Activated T-cell treated with anti-CD3 and anti-CD28 coated beads, Interleukin-2, amount 50 U/mL, for 72 hours (primary cell): ENCODE measurements at regions not wholly inside any gene's neighbourhood (a gene's known extent, or its start where the extent isn't known, plus 50 kb on each side); places are given as distances from the start of the nearest gene placed in this dataset.
"Not testable (repeated sequence)": the region's sequence is repeated elsewhere in the genome, so short reads cannot be mapped to it uniquely, and the experiment has no call there.

Experiments
- ATAC-seq, 2 donors: fragments of 150-1000 bp; cut with Tn5 transposase; replicated peaks in 1 of 2; 2 replicates each; pipeline ENCODE4 v1.10.0; 2021; ENCODE audit warnings: moderate library complexity in 2 of 2, mild to moderate bottlenecking in 1 of 2
- DNase-seq, 2 donors: peaks; one replicate each; pipeline ENCODE4 v3.0.0; 2021 to 2022; ENCODE audit warnings: mixed read lengths in 1 of 2
- H3K27ac Mint-ChIP-seq: one replicate; pipeline ENCODE4 v1.8.0; 2022; ENCODE audit warnings: mild to moderate bottlenecking, moderate library complexity, mixed read lengths
- H3K27me3 Mint-ChIP-seq: one replicate; pipeline ENCODE4 v1.8.0; 2022; ENCODE audit warnings: low read depth, mixed read lengths
- H3K36me3 Mint-ChIP-seq, 2 donors: one replicate each; pipeline ENCODE4 v1.8.0; 2022; ENCODE audit warnings: mixed read lengths in 2 of 2, mild to moderate bottlenecking in 1 of 2; ENCODE audit not compliant: insufficient read depth in 2 of 2
- H3K4me1 Mint-ChIP-seq: one replicate; pipeline ENCODE4 v1.8.0; 2022; ENCODE audit warnings: low read depth, mixed read lengths
- H3K4me3 Mint-ChIP-seq, 2 donors: one replicate each; pipeline ENCODE4 v1.8.0; 2022; ENCODE audit warnings: mild to moderate bottlenecking in 2 of 2, mixed read lengths in 2 of 2, moderate library complexity in 2 of 2
- H3K9me3 Mint-ChIP-seq, 2 donors: one replicate each; pipeline ENCODE4 v1.8.0; 2022; ENCODE audit warnings: mixed read lengths in 2 of 2

DNA sequence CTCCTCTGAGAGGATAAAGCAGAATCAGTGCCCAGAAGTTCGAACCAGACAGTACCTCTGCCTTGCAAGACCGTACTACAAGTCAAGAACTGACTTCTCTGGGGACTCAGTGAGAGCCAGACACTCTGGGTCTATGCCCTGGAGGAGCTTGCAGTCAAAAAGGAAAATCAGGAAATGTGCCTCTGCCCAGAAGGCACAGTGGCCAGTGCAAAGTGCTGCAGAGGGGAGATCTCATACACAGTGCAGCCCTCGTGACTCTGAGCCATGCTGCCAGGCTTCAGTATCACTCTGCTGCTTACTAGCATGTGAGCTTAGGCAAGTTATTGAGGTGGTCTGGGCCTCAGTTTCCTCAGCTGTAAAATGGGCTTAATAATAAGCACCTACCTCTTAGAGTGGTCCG lies 144.0 kb upstream of the NPY start:
- ATAC-seq (no peak), DNase-seq (no peak)
- Mint-ChIP-seq H3K4me1 (no peaks in the 10 kb centered on the region), H3K4me3 (no peak overlapping the region), H3K36me3 (no peaks in the 10 kb centered on the region), H3K9me3 (no peaks in the 10 kb centered on the region), H3K27me3 (peaks cover 16% of the 10 kb centered on the region), H3K27ac (no peak overlapping the region)

DNA sequence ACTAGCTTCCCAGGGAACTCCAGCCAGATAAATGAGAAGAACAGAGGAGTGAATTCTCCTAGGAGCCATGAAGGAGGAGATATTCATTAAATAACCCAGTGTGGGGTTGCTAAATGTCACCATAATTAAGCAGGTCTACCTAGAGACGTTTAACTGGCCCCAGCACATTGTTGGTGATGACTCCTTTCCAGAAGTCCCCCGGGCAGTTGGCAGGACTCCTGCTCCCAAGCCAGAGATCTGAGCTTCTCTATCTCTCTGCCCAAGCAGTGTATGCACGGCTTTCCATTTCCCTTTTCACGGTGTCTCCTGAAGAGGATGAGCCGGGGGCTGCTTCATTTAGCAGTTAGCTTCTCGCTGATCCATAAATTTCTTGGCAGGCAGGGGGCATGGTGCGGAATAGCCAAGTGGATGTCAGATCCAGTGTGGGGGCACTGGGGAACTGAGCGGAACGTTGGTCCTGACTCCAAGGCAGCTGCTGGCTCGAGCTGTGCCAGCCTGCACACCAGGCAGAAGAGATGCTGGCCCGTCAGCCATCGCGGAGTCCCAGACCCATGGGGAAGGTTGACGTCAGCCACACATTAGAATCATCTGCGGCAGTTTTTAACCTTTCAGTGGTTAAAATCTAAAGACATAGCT lies 142.0 kb upstream of the NPY start:
- Mint-ChIP-seq H3K27me3 (peaks cover 14% of the 10 kb centered on the region), H3K9me3 (no peaks in the 10 kb centered on the region), H3K27ac (no peak overlapping the region), H3K36me3 (no peaks in the 10 kb centered on the region), H3K4me3 (no peak overlapping the region), H3K4me1 (no peaks in the 10 kb centered on the region)
- no peak for DNase-seq
- no peak for ATAC-seq

DNA sequence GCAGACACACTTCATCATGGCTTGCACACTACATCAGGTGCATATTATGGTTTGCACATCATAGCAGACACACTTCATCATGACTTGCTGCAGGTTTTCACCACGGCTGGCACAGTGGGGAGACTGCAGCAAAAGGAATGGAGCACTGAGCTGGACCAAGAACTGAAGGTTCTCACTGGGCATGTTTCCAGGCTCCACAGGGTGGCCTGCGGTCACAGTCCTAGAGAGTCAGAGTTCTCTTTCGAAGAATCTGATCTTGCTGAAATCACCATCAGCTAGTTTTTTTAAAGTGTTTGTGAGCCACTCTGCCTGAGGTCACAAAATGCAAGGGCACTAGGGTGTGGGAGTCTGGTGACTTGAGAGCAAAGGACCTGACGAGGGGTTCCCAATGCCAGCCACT lies 140.4 kb upstream of the NPY start:
- ATAC-seq (no peak), DNase-seq (no peak)
- Mint-ChIP-seq H3K27ac (no peak overlapping the region), H3K27me3 (no peaks in the 10 kb centered on the region), H3K4me1 (no peaks in the 10 kb centered on the region), H3K9me3 (no peaks in the 10 kb centered on the region), H3K36me3 (no peaks in the 10 kb centered on the region), H3K4me3 (no peak overlapping the region)

DNA sequence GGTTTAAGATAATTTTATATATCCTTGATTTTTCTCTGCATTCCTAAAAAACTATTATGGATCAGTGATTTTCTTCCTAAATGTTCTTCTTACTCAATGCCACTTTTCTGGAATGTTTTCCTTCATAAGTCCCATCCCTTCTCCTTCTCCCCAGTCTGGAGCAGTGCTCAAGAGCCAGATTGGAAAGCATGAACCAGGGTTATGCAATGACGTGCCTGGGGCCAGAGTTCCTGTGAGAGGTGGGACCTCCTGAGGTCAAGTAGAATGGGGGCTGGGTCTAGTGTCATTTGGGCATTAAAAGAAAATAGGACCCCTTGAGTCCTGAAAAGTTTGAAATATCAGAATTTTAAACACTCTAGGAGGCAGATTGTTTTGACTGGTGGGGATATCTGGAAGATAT lies 132.0 kb upstream of the NPY start:
- Mint-ChIP-seq H3K36me3 (peaks cover 2 to 6% of the 10 kb centered on the region in 2 donors), H3K9me3 (peaks cover 4 to 5% of the 10 kb centered on the region in 2 donors), H3K27me3 (peaks cover 27% of the 10 kb centered on the region), H3K27ac (no peak overlapping the region), H3K4me1 (no peaks in the 10 kb centered on the region), H3K4me3 (no peak overlapping the region)
- DNase-seq (no peak), ATAC-seq (no peak)

DNA sequence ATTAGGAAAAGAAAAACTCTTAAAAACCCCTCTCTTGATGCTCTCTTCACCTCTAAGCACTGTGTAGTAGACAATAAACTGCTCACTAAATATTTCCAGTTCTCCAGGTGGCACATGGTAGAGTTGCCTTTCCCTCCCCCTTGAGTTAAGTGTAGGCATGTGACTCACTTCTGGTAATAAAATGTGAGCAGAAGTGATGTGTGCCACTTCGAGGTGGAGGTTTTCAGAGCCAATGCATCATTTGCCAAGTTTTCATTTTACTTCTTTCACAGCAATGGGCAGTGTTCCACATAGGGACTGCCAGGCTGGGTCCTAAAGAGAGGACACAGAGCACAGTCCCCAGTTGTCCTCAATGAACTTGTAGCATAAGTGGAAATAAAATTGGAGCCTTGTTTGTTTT lies 131.6 kb upstream of the NPY start:
- Mint-ChIP-seq H3K9me3 (peaks cover 4 to 5% of the 10 kb centered on the region in 2 donors), H3K36me3 (peaks cover 2 to 6% of the 10 kb centered on the region in 2 donors), H3K27me3 (peaks cover 30% of the 10 kb centered on the region), H3K4me3 (no peak overlapping the region), H3K27ac (no peak overlapping the region), H3K4me1 (no peaks in the 10 kb centered on the region)
- no peak for DNase-seq
- no peak for ATAC-seq

DNA sequence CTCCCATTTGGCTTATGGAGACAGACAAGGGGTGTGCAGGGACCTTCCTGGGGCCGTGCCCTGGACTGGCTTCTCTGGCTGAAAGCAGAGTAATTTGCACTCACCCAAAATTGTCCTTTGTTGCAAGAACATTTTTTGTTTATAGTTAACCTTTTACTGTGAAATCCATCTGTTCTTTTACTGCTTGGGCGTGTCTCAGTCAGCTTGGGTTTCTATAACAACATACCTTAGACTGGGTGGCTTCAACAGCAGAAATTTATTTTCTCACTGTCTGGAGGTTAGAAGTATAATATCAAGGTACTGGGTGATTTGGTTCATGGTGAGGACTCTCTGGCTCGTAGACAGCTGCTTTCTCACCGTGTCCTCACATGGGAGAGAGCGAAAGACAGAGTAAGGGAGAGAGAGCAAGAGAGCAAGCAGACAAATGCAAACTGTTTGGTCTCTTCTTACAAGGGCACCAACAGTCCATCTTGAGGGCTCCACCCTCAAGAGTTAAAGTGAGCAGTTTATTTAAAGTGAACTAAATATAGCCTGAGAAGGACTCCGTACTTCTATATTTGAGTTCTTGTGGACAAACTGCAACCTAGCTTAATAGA lies 131.0 kb upstream of the NPY start:
- H3K36me3 Mint-ChIP-seq = peaks cover 2 to 6% of the 10 kb centered on the region in 2 donors
- H3K27ac Mint-ChIP-seq = no peak overlapping the region
- H3K9me3 Mint-ChIP-seq = peaks cover 4 to 5% of the 10 kb centered on the region in 2 donors
- H3K4me1 Mint-ChIP-seq = no peaks in the 10 kb centered on the region
- no peak for ATAC-seq
- H3K4me3 Mint-ChIP-seq = no peak overlapping the region
- DNase-seq = no peak
- peaks cover 32% of the 10 kb centered on the region for H3K27me3 Mint-ChIP-seq

DNA sequence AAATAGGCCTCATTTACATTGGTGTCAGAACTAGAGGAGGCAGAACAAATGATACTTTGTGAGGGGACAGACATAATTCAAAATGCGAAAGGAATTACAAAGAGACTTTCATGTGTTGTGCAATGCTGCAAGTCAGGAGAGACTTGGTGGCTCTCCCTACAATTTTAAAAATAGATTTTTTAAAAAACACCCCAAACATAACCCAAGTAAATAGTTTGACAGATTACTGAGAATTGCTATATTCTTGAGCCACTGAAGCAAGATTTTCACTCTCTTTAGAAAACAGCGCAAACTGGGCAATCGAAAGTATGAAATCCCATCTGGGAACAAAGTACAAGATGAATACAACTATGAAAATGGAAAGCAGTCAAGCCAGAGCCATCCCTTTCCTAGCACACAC lies 126.3 kb upstream of the NPY start:
- Mint-ChIP-seq H3K9me3 (no peaks in the 10 kb centered on the region), H3K4me3 (no peak overlapping the region), H3K27ac (no peak overlapping the region), H3K27me3 (peaks cover 11% of the 10 kb centered on the region), H3K4me1 (no peaks in the 10 kb centered on the region), H3K36me3 (no peaks in the 10 kb centered on the region)
- DNase-seq (no peak), ATAC-seq (no peak)

DNA sequence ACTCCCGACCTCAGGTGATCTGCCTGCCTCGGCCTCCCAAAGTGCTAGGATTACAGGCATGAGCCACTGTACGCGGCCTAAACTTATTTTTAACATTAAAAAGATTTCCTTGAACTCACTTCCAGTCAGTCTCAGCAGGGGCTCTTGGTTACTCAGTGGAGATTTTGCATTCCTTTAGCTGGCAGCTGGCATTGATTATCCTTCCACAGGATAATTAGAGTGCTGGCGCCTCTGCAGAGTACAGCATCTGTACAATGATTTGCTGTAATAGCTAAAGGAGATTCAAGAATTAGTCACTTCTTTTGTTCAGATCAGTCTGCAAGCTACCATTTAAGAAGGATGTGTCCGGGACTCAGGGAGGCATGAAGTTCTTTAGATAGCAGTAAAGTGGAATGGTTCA lies 125.0 kb upstream of the NPY start:
- no peaks in the 10 kb centered on the region for H3K9me3 Mint-ChIP-seq
- ATAC-seq = no peak
- H3K27ac Mint-ChIP-seq = no peak overlapping the region

DNA sequence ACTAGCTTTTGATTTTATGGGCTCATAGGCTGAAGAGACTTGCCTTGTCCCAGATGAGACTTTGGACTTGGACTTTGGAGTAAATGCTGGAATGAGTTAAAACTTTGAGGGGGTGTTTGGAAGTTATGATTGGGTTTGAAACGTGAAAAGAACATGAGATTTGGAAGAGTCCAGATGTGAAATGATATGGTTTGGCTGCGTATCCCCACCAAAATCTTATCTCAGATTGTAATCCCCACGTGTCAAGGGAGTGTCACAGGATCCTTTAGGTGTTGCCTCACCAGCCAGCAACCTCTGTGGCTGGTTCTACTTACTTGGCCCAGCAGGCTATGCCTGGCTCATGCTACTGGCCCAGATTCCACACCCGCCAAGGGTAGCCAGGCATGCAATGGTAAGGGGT lies 119.6 kb upstream of the NPY start:
- Mint-ChIP-seq H3K4me3 (no peak overlapping the region), H3K4me1 (no peaks in the 10 kb centered on the region), H3K36me3 (no peaks in the 10 kb centered on the region), H3K27me3 (no peaks in the 10 kb centered on the region), H3K9me3 (no peaks in the 10 kb centered on the region), H3K27ac (no peak overlapping the region)
- ATAC-seq = no peak
- DNase-seq = no peak

More for the DNA sequence above, 125.0 kb upstream of the NPY start:
- Mint-ChIP-seq H3K36me3 (no peaks in the 10 kb centered on the region), H3K27me3 (peaks cover 11% of the 10 kb centered on the region), H3K4me1 (no peaks in the 10 kb centered on the region), H3K4me3 (no peak overlapping the region)
- no peak for DNase-seq

DNA sequence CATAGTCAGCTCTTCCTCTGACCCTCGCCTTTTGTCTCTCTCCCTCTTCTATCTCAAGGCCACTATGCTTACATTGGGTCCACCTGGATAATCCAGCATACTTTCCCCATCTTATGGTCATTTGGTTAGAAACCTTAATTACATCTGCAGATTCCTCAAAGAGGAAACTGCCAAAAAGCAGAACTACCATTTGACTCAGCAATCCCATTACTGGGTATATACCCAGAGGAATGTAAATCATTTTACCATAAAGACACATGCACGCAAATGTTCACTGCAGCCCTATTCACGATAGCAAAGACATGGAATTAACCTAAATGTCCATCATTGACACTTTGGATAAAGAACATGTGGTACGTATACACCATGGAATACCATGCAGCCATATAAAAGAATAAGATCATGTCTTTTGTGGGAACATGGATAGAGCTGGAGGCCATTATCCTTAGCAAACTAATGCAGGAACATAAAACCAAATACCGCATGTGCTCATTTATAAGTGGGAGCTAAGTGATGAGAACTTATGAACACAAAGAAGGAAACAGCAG lies 114.8 kb upstream of the NPY start:
- Mint-ChIP-seq H3K27me3 (no peaks in the 10 kb centered on the region), H3K4me3 (no peak overlapping the region), H3K27ac (no peak overlapping the region), H3K4me1 (no peaks in the 10 kb centered on the region), H3K36me3 (no peaks in the 10 kb centered on the region), H3K9me3 (no peaks in the 10 kb centered on the region)
- no peak for ATAC-seq
- DNase-seq = no peak

DNA sequence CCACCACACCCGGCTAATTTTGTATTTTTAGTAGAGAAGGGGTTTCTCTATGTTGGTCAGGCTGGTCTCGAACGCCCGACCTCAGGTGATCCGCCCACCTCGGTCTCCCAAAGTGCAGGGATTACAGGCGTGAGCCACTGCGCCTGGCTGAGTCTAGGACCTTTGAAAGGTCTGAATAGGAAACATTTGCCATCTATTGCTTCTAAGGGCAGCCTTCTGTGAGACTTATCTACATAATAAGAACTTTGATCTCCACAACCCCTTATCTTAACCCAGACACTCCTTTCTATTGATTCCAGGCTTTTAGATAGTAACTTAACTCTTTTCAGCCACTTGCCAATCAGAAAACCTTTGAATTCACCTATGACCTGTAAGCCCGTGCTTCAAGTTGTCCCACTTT lies 112.0 kb upstream of the NPY start:
- not testable (repeated sequence) for H3K4me3 Mint-ChIP-seq, ATAC-seq, H3K4me1 Mint-ChIP-seq, H3K9me3 Mint-ChIP-seq, H3K27ac Mint-ChIP-seq, DNase-seq, H3K27me3 Mint-ChIP-seq, H3K36me3 Mint-ChIP-seq

DNA sequence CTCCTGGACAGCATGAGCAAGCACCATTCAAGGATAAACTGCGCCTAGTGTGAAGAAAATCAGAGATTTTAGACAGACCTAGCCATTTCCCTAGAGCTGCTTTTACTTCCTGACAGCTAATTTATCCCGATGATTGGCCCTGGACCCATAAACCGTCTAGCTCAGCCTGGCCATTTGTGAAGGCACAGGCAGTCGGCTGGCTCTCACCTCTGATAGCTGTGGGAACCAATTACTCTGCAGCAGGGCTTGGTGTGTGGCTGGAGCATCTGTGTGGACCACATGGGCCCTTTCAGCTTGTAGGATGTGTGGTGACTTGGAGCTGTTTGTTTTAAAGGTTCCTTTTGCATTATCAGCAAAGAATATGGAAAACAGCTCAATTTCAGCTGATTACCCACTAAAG lies 111.1 kb upstream of the NPY start:
- Mint-ChIP-seq H3K36me3 (no peaks in the 10 kb centered on the region), H3K9me3 (no peaks in the 10 kb centered on the region), H3K4me3 (no peak overlapping the region), H3K4me1 (no peaks in the 10 kb centered on the region), H3K27ac (no peak overlapping the region), H3K27me3 (peaks cover 7% of the 10 kb centered on the region)
- DNase-seq (no peak), ATAC-seq (no peak)

DNA sequence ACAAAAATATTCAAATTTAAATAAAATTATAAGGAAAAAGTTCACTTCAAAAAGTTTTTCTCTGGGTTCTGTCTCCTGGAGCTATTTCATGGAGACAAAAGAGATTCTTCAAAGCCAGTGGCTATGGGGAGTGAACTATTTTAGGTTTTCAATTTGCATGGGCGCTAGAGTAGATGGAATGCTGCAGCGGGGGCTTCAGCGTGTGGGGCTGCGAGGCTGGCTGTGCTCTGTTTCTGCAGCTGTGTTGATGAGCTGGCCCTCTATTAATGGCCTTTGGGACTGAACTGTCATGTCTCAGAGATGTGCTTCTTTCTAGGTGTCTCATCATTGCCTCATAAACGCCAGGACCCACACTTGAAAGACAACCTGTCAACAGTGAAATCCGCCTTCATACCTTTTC lies 108.4 kb upstream of the NPY start:
- H3K27me3 Mint-ChIP-seq = peaks cover 11% of the 10 kb centered on the region
- H3K4me3 Mint-ChIP-seq = no peak overlapping the region
- no peak overlapping the region for H3K27ac Mint-ChIP-seq
- ATAC-seq (no peak), DNase-seq (no peak)
- H3K4me1 Mint-ChIP-seq = no peaks in the 10 kb centered on the region
- H3K36me3 Mint-ChIP-seq = no peaks in the 10 kb centered on the region
- H3K9me3 Mint-ChIP-seq = no peaks in the 10 kb centered on the region
